Cerebellar cortex (tissue), 1 donor: ENCODE measurements at regions not wholly inside any gene's neighbourhood (a gene's known extent, or its start where the extent isn't known, plus 50 kb on each side); places are given as distances from the start of the nearest gene placed in this dataset.
"Not testable (repeated sequence)": the region's sequence is repeated elsewhere in the genome, so short reads cannot be mapped to it uniquely, and the experiment has no call there.

Experiments used
- DNase-seq: peaks from one replicate; pipeline ENCODE4 v3.0.0-alpha.2; 2015; ENCODE audit warnings: low spot score

DNA sequence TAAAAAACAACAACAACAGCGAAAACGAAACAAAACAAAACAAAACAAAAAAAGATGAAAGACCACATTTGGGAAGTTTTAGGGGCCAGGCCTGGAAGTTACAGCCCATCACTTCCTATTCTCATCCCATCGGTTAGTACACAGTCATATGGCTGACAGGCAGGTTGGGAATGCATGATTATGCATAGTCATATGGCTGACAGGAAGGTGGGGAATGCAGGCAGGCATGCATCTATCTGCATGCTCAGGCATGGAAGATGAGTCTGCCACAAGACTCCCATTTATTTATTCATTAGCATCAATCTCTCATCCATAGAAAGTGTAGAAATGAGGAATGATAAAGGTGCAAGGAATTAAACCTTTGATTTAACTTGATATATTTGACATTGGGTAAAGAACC lies 325.3 kb upstream of the MEX3C start:
- no peak for DNase-seq

DNA sequence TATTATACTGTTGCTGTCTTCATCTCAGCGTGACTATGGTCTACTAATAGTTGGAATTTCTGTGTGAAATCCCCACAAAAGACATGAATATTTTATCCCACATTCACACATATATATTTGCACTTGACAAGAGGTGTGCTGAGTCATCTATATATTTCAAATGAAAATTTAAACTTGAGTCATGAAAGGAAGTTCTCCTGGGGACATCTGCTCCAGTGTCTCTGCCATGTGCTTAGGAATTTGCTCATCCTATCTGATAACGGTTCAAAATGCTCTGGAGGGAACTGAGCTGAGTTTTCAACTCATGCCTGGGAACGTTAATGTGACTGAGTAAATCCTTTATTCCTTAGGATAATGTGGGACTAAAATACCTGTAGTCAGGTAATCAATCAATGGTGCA lies 326.2 kb upstream of the MEX3C start:
- no peak for DNase-seq

DNA sequence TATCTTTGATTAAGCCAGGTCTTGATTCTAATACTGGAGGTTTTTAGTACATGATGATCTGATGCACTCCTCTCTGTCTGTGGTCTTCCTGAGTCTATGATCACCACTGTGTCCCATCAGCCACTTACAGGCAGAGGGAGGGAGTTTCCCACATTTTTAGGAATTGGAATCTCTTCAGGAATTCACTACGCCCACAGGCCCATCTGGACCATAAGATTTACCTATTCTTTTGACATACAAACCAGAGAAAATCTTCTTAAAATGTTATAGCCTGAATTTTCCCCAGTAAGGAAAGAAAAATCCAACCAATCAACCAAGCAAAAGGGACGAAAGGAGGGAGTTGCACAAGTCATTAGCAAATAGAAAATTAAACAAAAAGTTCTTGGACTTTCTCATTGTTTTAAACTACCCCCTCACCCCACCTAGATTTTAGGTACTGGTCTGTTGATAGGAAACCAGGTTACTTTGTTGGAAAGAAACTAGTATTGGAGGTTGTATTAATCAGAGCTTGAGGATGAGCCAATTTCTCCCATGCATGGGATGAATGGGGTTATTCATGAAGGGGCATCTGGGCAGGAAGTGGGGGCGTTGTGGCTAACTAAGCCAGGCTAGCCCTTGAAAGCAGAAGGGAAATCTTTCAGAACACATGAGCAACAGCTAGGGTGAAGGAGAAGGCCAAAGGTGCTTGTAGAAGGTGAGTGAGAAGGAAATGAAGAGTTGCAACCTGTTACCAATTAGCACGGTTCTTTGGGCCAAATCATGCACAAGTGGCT lies 328.2 kb upstream of the MEX3C start:
- DNase-seq = no peak

DNA sequence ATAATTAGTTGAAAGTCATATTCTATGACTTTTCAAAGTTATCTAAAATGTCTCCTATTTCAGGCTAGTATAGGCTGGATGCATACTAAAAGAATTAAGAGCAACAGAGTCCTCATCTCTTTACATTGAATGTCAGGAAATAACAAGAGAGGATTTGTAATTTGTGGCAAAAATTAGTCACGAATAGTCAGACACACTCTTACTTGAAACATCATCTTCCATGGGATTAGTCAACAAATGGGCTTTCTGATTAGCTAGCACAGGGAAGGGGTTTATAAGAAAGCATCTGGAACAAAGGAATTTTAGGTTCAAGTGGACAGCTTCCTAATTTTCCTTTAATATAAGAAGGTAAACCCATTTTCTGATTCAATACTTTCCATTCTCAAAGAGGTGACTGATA lies 330.3 kb upstream of the MEX3C start:
- DNase-seq = no peak

DNA sequence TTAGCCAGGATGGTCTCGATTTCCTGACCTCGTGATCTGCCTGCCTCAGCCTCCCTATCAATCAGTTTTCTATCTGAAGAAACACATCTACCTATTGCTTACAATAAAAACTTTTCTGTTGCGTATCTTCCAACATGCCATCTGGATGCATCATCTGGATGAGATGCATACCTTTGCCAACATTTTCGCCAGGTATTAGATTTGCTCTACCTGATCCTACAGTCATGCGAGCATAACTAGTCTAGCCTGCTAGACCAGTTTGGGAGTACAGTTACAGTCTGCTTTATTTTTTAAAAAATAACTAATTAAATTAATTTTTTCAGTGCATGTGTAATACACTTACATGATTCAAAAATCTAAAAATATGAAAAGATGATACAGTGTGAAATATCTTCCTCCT lies 334.0 kb upstream of the MEX3C start:
- DNase-seq = no peak

DNA sequence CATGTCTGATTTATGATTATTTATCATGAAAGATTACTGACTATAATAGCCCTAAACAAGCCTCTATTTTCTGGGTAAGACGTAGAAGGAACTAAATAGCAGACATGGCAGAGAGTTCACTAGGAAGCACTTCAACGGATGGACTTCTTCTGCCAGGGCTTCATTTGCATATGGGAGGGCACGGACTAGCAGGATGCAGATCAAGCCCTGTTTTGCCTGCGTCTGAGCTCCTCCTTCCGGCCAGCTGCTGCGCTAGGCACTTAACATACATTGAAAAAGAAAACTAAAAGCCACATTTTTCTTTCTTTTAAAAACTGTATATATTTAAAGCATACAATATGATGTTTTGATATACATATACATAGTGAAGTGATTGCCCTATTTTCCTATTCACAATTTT lies 340.0 kb upstream of the MEX3C start:
- DNase-seq = no peak

DNA sequence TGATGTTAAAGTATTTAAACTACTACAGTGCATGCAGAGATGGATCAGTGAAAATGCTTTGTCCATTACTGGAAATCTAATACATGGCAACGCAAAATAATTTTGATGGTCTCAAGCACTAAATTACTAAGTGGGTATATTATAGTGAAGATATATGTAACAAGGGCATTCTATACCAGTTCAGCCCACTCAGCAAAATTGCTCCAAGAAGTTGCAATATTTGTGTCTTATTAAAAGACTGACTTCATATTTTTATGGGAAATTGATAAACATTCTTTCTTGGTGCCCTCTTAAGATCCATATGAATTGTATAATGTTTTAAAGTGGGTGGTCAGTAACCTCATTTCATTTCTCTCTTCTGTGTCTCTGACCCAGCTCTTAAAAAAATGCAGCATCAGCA lies 343.1 kb upstream of the MEX3C start:
- no peak for DNase-seq

DNA sequence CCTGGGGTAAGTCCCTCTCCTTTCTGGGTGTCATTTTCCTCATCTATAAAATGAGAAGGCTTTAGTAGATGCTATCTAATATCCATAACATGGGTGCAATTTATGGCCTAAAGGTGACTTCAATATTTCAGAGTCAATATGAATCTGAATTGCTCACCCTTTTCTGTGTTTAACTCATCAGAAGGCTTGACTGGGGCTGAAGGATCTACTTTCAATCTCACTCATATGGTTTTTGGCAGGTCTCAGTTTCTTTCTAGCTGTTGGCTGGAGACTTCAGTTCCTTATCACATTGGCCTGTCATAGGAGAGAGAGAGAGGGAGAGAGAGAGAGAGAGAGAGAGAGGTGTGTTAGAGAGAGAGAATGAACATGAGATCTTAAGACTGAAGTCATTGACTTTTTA lies 343.7 kb upstream of the MEX3C start:
- no peak for DNase-seq

DNA sequence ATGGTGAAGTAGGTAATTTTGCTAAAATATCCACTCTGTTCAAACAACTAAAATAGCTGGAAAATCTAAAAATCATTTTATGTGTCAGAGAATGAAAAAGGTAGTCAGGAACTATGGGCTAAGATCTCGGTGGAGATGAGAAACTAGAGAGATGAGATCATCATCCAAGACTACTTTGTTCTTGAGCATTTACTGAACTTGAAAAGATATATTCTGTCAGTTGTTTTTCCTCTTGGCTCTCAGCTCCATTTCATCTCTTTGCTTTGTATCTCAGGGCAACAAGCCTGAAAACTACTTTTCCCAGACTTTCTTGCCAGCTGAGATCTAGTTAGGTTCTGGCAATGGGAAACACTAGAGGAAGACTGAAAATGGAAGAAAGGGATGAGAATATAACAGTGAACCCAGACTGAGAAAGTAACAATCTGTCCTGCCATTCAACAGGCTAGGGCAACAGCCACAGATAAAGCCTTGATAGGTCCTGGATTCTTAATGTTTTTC lies 346.2 kb upstream of the MEX3C start:
- DNase-seq = no peak

DNA sequence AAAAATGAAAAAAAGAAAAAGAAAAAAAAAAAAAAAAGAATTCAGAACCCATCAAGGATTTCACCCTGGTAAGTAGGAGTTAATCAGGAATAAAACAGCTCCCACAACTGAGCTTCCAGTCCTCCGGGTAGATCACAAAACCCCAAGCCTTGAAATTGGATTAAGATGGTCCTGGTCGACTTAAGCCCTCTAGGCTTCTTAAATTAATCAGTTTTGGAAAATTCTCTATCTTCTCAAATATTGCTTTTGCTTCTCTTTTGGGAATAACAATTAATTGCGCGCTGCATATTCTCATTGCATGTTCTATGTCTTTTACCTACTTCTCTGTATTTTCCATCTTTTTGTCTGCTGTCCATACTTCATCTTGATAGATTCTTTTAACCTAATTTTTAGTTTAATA lies 348.0 kb upstream of the MEX3C start:
- no peak for DNase-seq

DNA sequence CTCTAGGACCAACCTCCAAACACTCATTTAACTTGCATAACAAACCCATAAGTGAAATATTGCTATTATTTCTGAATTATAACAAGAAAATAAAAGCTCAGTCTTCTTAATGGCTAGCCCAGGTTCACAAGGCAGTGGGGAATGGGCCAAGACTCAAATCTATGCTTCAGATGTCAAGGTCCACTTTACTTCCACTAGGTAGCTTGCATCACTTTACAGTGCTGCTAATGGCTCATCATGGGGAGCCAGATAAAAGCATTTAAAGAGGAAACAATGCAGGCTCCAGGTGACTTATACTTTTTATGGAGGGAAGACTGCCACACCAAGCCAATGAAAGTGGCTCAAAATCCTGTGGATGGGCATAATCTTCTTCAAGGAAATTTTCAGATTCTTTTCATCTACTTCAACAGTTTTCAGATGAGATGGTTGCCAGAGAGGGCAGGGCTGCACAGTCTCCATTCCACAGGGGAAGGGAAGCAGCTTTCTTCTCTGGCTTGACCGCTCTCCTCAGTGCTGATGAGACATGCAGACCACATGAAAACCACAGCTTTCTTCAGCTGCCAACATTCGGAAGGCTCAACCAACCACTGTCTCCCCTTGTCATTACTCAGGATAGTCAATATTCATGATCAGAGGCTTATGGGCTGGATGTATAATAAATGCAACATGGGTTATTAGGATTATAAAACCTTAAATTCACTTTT lies 361.9 kb upstream of the MEX3C start:
- no peak for DNase-seq

DNA sequence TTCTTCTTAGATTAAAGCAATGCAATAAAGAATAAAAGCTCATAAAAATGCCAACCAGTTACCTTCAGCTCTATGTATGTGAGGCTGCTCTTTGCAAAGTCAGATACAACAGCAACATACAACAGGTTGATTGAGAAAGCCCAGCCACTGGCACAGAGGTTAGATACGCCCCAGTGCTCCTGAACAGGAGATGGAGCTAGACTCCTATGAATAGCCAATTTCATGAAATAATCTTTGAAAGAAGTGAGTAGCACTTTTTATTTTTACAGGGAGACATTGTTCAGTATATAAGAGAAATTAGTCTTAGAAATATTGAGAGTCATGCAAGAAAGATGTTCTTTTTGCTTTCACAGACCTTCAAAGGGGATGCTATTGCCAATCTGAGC lies 362.4 kb upstream of the MEX3C start:
- no peak for DNase-seq

DNA sequence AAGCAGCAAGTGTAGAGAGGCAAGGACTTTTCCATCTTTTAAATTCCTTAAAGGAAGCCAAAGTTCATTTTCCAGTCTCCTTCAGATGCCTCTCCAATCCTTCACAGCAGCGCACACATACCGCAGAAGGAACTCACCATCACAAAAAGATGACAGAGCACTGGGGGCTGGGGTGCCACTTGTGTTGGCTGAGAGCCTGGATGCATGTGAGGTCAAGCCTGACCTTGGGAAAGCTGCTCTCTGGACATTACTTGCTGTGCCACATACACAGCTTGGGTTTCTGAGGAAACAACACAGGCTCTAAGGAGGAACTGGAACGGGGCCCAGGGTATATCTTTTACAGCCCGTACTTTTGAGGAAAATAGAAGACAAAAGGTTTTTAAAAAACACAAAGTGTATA lies 364.3 kb upstream of the MEX3C start:
- DNase-seq = no peak

DNA sequence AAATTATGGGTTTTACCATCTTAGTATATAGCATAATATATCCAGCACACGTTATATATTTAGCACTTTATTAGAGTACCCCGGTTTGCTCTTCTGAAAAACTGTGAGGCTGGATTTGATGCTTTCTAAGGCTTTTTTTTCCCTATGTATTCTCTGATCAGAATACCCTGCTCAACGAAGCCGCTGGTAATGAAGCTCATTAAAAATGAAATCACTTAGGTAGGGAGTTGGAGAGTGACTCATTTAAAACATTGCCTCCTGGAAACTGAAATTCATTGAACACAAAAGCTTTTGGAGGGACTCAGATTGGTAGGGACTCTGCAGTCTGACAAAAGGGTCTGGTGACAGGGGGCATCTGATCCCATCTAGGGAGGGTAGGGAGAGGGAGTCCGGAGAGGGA lies 365.4 kb upstream of the MEX3C start:
- no peak for DNase-seq

DNA sequence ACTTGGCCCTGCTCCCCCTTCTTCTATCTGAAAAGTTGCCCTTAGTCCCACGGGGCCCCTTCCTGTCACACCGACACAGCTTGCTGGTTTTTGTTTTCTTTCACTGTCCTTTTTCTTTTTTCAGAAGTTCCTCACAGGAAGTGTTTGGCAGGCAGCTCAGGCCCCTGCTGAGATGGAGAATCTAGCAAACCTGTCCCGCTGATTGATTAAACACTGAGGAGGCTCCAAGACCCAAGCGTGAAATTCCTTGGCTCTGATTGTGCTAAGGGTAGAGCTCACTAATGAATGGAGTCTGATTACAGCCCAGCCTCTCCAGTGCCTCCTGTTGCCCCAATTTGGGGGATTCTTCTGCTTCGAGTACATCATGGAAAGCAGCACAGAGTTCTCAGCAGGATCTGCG lies 365.9 kb upstream of the MEX3C start:
- no peak for DNase-seq

DNA sequence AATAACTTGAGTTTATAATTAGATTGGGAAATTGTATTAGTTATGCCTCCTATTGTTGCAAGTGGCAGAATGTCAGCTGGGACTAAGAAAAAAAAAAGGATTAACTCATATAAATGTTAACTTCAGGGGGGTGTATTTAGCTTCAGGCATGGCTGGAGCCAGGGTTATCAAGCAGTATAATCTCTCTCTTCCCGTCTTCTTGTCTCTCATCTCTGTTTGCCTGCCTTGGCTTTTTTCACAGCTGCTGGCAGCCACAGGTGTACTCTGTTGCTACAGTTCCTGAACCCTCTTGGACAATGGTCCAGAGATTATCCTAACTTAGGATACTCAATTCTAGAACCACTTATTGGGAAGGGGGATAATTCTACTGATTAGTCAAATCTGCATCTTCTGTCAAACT lies 370.7 kb upstream of the MEX3C start:
- no peak for DNase-seq

DNA sequence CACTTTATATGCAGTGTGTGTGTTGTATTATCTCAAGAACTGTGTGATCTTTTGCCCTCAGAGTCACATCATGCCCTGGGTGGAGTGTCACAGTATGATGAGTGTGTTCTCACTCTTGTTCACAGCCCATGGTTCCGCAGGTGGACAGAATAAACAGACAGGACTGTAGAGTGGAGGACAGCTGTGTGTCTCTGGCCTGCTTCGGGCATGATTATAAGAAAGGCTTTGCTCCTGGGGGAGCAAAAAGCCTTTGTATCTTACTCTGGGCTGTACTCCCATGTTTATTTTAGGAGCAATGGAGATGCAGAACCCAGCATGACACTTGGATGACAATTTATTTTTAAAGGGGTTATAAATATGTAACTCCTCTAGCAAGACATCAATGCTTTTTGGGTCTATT lies 371.7 kb upstream of the MEX3C start:
- no peak for DNase-seq

DNA sequence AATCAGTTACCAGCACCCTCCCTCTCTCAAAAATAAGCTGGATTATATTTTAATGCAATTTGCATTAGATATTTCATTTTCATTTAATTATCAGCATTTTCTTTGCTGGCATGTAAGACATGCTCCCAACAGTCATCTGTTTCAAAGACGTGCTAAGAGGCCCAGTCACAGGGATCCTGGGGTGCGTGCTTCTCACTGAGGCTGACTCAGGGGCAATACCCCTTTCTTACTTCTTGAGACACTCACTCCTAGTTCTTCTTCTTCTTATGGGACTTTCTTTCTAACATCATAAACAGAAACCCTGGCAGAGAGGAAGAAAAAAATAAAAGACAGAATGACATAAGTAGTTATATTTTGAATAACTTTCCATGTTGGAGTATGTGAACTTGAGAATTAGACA lies 372.1 kb upstream of the MEX3C start:
- no peak for DNase-seq

DNA sequence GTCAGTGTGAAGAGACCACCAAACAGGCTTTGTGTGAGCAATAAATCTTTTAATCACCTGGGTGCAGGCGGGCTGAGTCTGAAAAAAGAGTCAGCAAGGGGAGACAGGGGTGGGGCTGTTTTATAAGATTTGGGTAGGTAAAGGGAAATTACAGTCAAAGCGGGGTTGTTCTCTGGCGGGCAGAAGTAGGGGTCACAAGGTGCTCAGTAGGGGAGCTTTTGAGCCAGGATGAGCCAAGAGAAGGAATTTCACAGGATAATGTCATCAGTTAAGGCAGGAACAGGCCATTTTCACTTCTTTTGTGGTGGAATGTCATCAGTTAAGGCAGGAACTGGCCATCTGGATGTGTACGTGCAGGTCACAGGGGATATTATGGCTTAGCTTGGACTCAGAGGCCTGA lies 372.6 kb upstream of the MEX3C start:
- not testable (repeated sequence) for DNase-seq

DNA sequence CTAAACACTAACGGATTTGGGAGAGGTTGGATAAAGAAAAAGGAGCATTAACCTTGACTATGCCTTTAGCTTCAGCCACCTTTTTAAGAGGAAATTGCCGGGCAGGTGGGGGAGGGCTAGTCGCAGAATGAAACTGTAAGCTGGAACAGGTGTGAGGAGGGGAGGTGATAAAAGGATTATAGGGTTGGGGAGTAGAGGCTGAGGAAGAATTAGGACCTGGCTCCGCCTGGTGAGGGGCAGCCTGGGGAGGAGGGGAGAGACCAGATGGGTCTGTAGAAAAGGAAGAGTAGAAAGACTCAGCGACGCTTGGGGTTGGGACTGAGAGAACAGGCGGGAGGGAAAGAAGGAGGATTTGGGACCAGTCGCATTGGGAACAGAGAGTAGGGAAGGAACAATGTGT lies 376.4 kb upstream of the MEX3C start:
- not testable (repeated sequence) for DNase-seq

DNA sequence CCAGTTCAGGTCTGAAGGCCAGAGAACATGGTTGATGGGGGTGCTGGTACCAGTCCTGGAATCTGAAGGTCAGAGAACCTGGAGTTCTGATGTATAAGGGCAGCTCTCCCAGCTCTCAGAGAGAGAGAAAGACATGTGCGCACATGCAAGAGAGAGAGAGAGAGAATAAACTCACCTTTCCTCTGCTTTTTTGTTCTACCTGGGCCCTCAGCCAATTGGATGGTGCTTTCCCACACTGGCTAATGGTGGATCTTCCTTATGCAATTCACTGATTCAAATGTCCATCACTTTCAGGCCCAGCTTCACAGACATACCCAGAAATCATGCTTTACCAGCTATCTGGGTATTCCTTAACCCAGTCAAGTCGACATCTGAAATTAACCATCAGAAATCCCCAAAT lies 377.7 kb upstream of the MEX3C start:
- DNase-seq = no peak

DNA sequence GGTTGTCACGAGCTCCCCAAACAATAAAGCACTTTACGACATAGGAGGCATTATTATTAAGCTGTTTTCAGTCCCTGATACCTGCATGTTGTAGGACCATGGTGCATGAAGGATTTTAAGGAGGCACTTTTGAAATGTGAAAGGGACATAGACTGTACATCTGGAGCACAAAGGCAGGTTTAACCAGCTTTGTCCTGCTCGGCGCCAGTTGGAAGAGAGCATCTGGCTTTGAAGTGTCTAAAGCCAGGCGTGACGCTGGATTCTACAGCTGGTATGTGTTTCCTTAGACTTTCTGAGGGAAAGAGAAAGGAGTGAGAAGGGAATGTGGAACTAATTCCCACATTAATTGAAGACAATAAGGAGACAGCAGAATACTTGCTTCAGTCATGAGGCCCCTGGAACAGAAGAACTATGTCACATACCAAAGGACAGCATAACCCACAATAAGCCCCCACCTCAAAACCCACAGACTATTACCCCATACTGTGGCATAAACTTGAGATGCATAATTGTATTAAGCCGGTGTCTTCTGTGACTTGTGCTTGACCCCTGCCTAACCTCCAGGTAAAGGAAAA lies 381.0 kb upstream of the MEX3C start:
- DNase-seq = no peak

DNA sequence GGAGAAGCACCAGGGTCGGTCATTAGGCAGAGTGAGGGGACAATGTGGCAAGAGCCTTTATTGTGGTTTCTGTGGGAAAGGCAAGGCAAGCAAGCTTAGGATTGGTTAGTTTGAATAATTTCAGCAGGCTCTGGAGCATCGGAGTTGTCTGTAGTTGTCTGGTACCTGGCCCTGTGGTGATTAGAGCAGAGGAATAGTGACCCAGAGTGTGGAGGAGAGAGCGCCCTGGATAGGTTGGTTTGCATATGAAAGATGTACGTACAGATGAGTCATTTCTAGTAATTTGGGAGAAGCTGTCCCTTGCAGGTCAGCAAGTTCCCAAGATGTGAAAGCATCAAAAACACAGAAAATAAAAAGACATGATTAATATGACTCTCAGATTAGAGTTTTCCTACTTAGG lies 383.1 kb upstream of the MEX3C start:
- no peak for DNase-seq

DNA sequence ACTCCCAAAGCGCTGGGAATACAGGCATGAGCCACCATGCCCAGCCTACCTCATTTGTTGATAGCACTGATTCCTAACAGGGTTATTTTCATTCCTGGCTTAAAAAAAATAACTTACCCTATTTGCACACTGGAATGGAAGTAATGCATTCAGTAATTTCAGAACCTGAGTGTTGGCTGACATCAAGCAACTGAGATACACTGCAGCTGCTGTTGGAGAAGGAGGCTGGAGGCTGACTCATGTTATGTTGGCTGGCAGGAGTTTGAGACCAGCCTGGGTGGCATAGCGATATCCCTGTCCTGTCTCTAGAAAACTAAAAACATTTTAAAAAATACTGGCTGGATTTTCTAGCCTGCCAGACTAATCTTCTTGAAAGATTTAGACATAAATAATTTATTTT lies 385.1 kb upstream of the MEX3C start:
- DNase-seq = no peak
